GM21717 (cell line): ENCODE measurements at regions not wholly inside any gene's neighbourhood (a gene's known extent, or its start where the extent isn't known, plus 50 kb on each side); places are given as distances from the start of the nearest gene placed in this dataset.
"Not testable (repeated sequence)": the region's sequence is repeated elsewhere in the genome, so short reads cannot be mapped to it uniquely, and the experiment has no call there.

Experiments
- ATAC-seq: cut with Tn5 transposase; IDR thresholded peaks from one replicate; pipeline ENCODE4 v1.9.1; 2021; ENCODE audit warnings: mild to moderate bottlenecking, moderate library complexity; ENCODE audit not compliant: unreplicated experiment

- not testable (repeated sequence) for ATAC-seq
Measured at GRCh38 chr4:119437515-119437914, 115.6 kb upstream of the FABP2 start.

- not testable (repeated sequence) for ATAC-seq
Measured at GRCh38 chr4:119408561-119409224, 86.8 kb upstream of the FABP2 start.

GRCh38 chr4:119406721-119407460, 85.0 kb upstream of the FABP2 start:
- ATAC-seq: not testable (repeated sequence)

GRCh38 chr4:119406041-119406440, 84.1 kb upstream of the FABP2 start:
- not testable (repeated sequence) for ATAC-seq

- ATAC-seq: peak; percentile 94
Measured at GRCh38 chr4:119402322-119403308, 80.7 kb upstream of the FABP2 start.

- not testable (repeated sequence) for ATAC-seq
Measured at GRCh38 chr4:119395701-119396100, 73.8 kb upstream of the FABP2 start.

GRCh38 chr4:119394826-119395225, 72.9 kb upstream of the FABP2 start:
- no peak for ATAC-seq

- ATAC-seq: not testable (repeated sequence)
Measured at GRCh38 chr4:119388791-119389190, 66.9 kb upstream of the FABP2 start.

- ATAC-seq: not testable (repeated sequence)
Measured at GRCh38 chr4:119374616-119375015, 52.7 kb upstream of the FABP2 start.

GRCh38 chr4:119372316-119373062, 50.6 kb upstream of the FABP2 start:
- ATAC-seq: not testable (repeated sequence)
